Lower leg skin (tissue), 4 donors: ENCODE measurements at regions not wholly inside any gene's neighbourhood (a gene's known extent, or its start where the extent isn't known, plus 50 kb on each side); places are given as distances from the start of the nearest gene placed in this dataset.
"Not testable (repeated sequence)": the region's sequence is repeated elsewhere in the genome, so short reads cannot be mapped to it uniquely, and the experiment has no call there.

Experiments
- DNase-seq, 2 donors: peaks; one replicate each; pipeline ENCODE4 v3.0.0-alpha.2; 2019; ENCODE audit warnings: low spot score in 2 of 2
- H3K4me3 ChIP-seq: fragments of 200-600 bp; sonication (generic); 2 replicates; pipeline ENCODE4 v1.5.1; 2017; ENCODE audit warnings: mild to moderate bottlenecking, low read depth; ENCODE audit not compliant: poor library complexity, severe bottlenecking
- POLR2A ChIP-seq, 2 donors: fragments of 450-650 bp; IDR thresholded peaks; one replicate each; pipeline ENCODE4 v1.6.1; 2016 to 2017; ENCODE audit warnings: antibody characterized with exemption in 2 of 2, mild to moderate bottlenecking in 1 of 2, moderate library complexity in 1 of 2
- WGBS, 2 donors: methylation state at CpG; one replicate each; pipeline ENCODE4 v1.1.5; 2018; 5-methylcytosine and 5-hydroxymethylcytosine counted together
- intact Hi-C: fragments of 100-400 bp; cut with DNase I; formaldehyde crosslinking; loops from one replicate; pipeline ENCODE4 v1.15.0; 2023; ENCODE audit warnings: low total_unique reads
- TF ChIP-seq, protein P1 (sequence below), 3 donors: fragments of 450-650 bp; IDR thresholded peaks; one replicate each; pipeline ENCODE4 v1.5.1; 2016; ENCODE audit warnings: antibody characterized with exemption in 3 of 3, mild to moderate bottlenecking in 3 of 3, moderate library complexity in 2 of 3

DNA sequence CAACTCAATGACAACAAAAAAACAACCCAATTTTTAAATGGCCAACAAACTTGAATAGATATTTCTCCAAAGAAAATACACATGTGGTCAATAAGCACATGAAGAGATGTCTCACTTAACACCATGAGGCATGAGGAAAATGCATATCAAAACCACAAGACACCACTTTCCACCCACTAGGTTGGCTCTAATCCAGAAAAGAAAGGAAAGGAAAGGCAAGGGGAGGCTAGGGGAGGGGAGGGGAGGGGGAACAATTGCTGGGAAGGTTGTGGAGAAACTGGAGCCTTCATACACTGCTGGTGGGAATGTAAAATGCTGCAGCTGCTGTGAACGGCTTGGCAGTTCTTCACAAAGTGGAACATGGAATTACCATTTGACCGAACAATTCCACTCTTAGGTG is 854.3 kb downstream of the UQCRFS1 start:
- intact Hi-C loops = no loop called here
- no peak for DNase-seq
- TF ChIP-seq, protein P1, sequence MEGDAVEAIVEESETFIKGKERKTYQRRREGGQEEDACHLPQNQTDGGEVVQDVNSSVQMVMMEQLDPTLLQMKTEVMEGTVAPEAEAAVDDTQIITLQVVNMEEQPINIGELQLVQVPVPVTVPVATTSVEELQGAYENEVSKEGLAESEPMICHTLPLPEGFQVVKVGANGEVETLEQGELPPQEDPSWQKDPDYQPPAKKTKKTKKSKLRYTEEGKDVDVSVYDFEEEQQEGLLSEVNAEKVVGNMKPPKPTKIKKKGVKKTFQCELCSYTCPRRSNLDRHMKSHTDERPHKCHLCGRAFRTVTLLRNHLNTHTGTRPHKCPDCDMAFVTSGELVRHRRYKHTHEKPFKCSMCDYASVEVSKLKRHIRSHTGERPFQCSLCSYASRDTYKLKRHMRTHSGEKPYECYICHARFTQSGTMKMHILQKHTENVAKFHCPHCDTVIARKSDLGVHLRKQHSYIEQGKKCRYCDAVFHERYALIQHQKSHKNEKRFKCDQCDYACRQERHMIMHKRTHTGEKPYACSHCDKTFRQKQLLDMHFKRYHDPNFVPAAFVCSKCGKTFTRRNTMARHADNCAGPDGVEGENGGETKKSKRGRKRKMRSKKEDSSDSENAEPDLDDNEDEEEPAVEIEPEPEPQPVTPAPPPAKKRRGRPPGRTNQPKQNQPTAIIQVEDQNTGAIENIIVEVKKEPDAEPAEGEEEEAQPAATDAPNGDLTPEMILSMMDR (IDR thresholded peaks at IDR 0.05) = no peak
- TF ChIP-seq POLR2A (IDR thresholded peaks at IDR 0.05) = no peak
- WGBS, 2 donors = 64 to 74% methylated on average over 2 of the region's 2 CpGs
- no peak overlapping the region for H3K4me3 ChIP-seq

DNA sequence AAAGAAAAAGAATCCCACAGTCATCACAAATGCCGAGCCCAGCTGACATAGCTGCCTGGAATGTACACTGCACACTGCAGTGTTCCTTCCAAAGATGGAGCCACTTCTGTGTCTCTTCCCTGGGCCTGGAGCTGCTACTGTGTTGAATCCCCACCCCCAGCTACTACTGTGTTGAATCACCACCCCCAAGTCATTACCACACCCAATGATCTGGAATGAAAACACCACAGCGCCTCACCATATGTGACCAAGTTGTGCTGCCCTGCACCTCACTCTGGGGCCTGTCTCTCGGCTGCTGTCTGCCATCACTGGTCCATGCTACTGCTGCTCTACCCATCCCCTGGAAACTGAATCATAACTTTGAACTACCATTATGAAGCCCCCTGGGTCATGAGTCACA is 861.2 kb downstream of the UQCRFS1 start:
- WGBS, 2 donors = 72 to 91% methylated on average over 3 of the region's 3 CpGs
- TF ChIP-seq POLR2A (IDR thresholded peaks at IDR 0.05) = no peak
- TF ChIP-seq, protein P1 (IDR thresholded peaks at IDR 0.05) = no peak
- intact Hi-C loops = no loop called here
- no peak overlapping the region for H3K4me3 ChIP-seq
- DNase-seq = no peak

DNA sequence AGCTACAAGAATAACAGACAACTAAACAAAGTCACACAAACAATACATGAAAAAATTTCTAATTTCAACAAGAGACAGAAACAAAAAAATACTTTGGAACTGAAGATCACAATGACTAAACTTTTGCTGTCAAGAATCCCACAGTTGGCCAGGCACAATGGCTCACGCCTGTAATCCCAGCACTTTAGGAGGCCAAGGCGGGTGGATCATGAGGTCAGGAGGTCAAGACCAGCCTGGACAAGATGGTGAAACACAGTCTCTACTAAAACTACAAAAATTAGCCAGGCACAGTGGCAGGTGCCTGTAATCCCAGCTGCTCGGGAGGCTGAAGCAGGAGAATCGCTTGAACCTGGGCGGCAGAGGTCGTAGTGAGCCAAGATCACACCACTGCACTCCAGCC is 861.6 kb downstream of the UQCRFS1 start:
- intact Hi-C loops, H3K4me3 ChIP-seq, DNase-seq: not testable (repeated sequence)
- 89% methylated on average over 6 of the region's 6 CpGs for WGBS, 2 donors

DNA sequence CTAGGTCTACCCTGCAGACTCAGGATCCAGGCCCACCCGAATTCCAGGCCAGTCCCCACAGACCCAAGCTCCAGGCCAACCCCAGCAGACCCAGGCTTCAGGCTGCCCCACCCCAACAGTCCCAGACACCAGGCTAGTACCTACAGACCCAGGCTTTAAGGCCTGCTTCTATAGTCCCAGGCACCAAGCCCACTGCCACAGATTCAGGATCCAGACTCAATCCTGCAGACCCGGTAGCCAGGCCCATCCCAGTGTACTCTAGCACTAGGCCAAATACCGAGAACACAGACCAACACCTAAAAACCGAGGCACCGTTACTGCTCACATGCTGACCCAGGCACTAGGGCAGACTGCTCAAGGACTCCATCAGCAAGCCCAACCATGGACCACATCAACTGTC is 862.3 kb downstream of the UQCRFS1 start:
- DNase-seq = no peak
- intact Hi-C loops = no loop called here

DNA sequence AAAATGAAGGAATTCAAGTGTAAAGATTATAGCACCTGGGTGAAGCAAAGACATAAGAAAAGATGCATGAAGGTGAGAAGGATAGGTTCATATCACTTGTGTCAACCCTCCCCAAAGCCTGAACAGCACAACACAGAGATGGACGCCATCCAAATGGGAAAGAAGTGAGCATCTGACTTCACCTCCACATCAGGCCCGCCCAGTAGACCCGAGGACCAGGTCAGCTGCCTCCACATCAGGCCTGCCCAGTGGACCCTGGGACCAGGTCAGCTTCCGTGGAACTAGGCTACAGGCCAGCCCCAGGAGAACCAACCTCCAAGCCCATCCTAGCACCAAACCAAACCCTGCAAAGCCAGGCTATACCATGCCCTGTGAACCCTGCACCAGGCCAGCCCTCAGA is 862.9 kb downstream of the UQCRFS1 start:
- intact Hi-C loops = no loop called here
- DNase-seq = no peak
- H3K4me3 ChIP-seq = no peak overlapping the region
- TF ChIP-seq POLR2A (IDR thresholded peaks at IDR 0.05) = no peak
- TF ChIP-seq, protein P1 (IDR thresholded peaks at IDR 0.05) = no peak
- 86 to 93% methylated on average over 4 of the region's 4 CpGs for WGBS, 2 donors

More for the DNA sequence above, 862.3 kb downstream of the UQCRFS1 start:
- no peak overlapping the region for H3K4me3 ChIP-seq
- TF ChIP-seq POLR2A (IDR thresholded peaks at IDR 0.05) = no peak
- TF ChIP-seq, protein P1 (IDR thresholded peaks at IDR 0.05) = no peak
- WGBS, 2 donors = 84 to 97% methylated on average over 4 to 5 of the region's 5 CpGs

DNA sequence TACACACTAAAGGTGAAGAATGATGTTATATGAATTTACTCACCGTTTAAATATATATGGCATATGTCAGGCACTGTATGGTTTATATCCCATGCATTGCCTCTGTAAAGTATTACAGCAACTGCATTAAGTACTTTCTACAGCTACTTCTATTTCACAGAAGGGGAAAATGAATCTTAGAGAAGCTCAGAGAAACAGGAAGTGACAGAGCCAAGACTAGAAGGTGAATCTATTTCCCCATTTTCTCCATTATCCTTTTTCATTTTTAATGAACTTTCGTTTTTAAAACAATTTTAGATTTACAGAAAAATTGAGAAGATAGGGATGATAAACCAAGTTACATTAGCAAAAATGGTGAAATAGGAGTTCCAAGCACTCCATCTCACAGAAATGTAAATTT is 863.3 kb downstream of the UQCRFS1 start:
- TF ChIP-seq POLR2A (IDR thresholded peaks at IDR 0.05) = no peak
- TF ChIP-seq, protein P1 (IDR thresholded peaks at IDR 0.05) = no peak
- 83% methylated on average over 2 of the region's 2 CpGs for WGBS, 2 donors

More for the DNA sequence above, 863.3 kb downstream of the UQCRFS1 start:
- no peak overlapping the region for H3K4me3 ChIP-seq
- intact Hi-C loops = no loop called here
- DNase-seq = no peak
